ENCODE measurements at regions not wholly inside any gene's neighbourhood (a gene's known extent, or its start where the extent isn't known, plus 50 kb on each side); places are given as distances from the start of the nearest gene placed in this dataset.
A peak's percentile ranks its signal among the peaks of the same experiment; 100 is the strongest.

- ChIA-PET CTCF (interaction anchor here (0.6 to 1.1 kb wide), 7 partner anchors 127 to 610 kb away, joined by 3 to 13 read pairs (median 3); no protein-coding TSS in a partner anchor), POLR2A (no interaction called here)
- ATAC-seq = peak; percentile 95
- Histone ChIP-seq H3K27me3 (ENCODE audit: control insufficient read depth, insufficient read depth, low read length) (no peaks in the 10 kb centered on the region), H3K9me3 (ENCODE audit: control insufficient read depth, insufficient read depth, low read depth, low read length) (no peaks in the 10 kb centered on the region), H3K36me3 (ENCODE audit: control insufficient read depth, insufficient read depth, low read length) (no peaks in the 10 kb centered on the region), H3K27ac (ENCODE audit: low read length) (no peak overlapping the region), H3K4me1 (ENCODE audit: control insufficient read depth, insufficient read depth, low read length) (peaks cover 3% of the 10 kb centered on the region; the same call in 1 of the 2 replicates), H3K4me3 (ENCODE audit: low read depth in 2 of 2, low read length in 2 of 2) (no peak overlapping the region)
- TF ChIP-seq REST (IDR thresholded peaks at IDR 0.05; ENCODE audit: insufficient read depth in 1 of 2, low read depth in 2 of 2, low read length in 1 of 2) = peak in 1 of 2 experiments; percentile 38; a peak in 1 of 4 replicates
- TF ChIP-seq SIN3A (IDR thresholded peaks at IDR 0.05; ENCODE audit: borderline replicate concordance, insufficient read depth, low read depth, low read length) = no peak
- TF ChIP-seq CTCF (IDR thresholded peaks at IDR 0.05) = peak; percentile 85
- TF ChIP-seq POLR2AphosphoS5 (IDR thresholded peaks at IDR 0.05; ENCODE audit: low read depth, low read length) = no peak
- in situ Hi-C loops (cut with HindIII; ENCODE audit: low pct_unique_long_range_greater_than_20kb, low sequenced_read_pairs) = no loop called here
- intact Hi-C loops (cut with micrococcal nuclease; ENCODE audit: unreplicated experiment) = loop anchor here (2.0 to 10.0 kb wide), 3 partner anchors 361 to 609 kb away; no protein-coding TSS in a partner anchor
- BruUV-seq (replicated peaks) = no TSS peak
- peak; percentile 61 for DNase-seq (ENCODE audit: low read depth, low spot score)
Observed at GRCh38 chr2:235135990-235136561, 184.3 kb downstream of the SH3BP4 start.

- in situ Hi-C loops (cut with HindIII; ENCODE audit: low pct_unique_long_range_greater_than_20kb, low sequenced_read_pairs) (no loop called here), intact Hi-C loops (cut with micrococcal nuclease; ENCODE audit: unreplicated experiment) (loop anchor here (5.0 to 10.0 kb wide), 2 partner anchors 359 to 606 kb away; no protein-coding TSS in a partner anchor)
- Histone ChIP-seq H3K9me3 (ENCODE audit: control insufficient read depth, insufficient read depth, low read depth, low read length) (no peaks in the 10 kb centered on the region), H3K36me3 (ENCODE audit: control insufficient read depth, insufficient read depth, low read length) (no peaks in the 10 kb centered on the region), H3K27ac (ENCODE audit: low read length) (no peak overlapping the region), H3K4me1 (ENCODE audit: control insufficient read depth, insufficient read depth, low read length) (peaks cover 3% of the 10 kb centered on the region; the same call in 1 of the 2 replicates), H3K27me3 (ENCODE audit: control insufficient read depth, insufficient read depth, low read length) (no peaks in the 10 kb centered on the region), H3K4me3 (ENCODE audit: low read depth in 2 of 2, low read length in 2 of 2) (no peak overlapping the region)
- no peak for TF ChIP-seq TCF7L2 (IDR thresholded peaks at IDR 0.05; ENCODE audit: low read depth, low read length)
- TF ChIP-seq POLR2AphosphoS5 (IDR thresholded peaks at IDR 0.05; ENCODE audit: low read depth, low read length) = no peak
- no peak for TF ChIP-seq SIN3A (IDR thresholded peaks at IDR 0.05; ENCODE audit: borderline replicate concordance, insufficient read depth, low read depth, low read length)
- TF ChIP-seq CTCF (IDR thresholded peaks at IDR 0.05) = no peak
- TF ChIP-seq REST (IDR thresholded peaks at IDR 0.05; ENCODE audit: insufficient read depth in 1 of 2, low read depth in 2 of 2, low read length in 1 of 2) = no peak
- CTCF ChIA-PET = no interaction called here
- BruUV-seq (replicated peaks) = no TSS peak
- DNase-seq (ENCODE audit: low read depth, low spot score) = no peak
- no peak for ATAC-seq
- POLR2A ChIA-PET = no interaction called here
Observed at GRCh38 chr2:235138339-235138738, 186.5 kb downstream of the SH3BP4 start.
